ENCODE measurements at regions not wholly inside any gene's neighbourhood (a gene's known extent, or its start where the extent isn't known, plus 50 kb on each side); places are given as distances from the start of the nearest gene placed in this dataset.

GRCh38 chr11:28879869-28880268 is 771.7 kb downstream of the METTL15 start:
- TF ChIP-seq CTCF (IDR thresholded peaks at IDR 0.05; ENCODE audit: insufficient read depth, low read depth, low read length) (no peak), EZH2 (IDR thresholded peaks at IDR 0.05; ENCODE audit: insufficient read depth, low read length) (no peak)
